GM19035 (cell line): ENCODE measurements at regions not wholly inside any gene's neighbourhood (a gene's known extent, or its start where the extent isn't known, plus 50 kb on each side); places are given as distances from the start of the nearest gene placed in this dataset.
"Not testable (repeated sequence)": the region's sequence is repeated elsewhere in the genome, so short reads cannot be mapped to it uniquely, and the experiment has no call there.

Experiments used
- ATAC-seq: cut with Tn5 transposase; IDR thresholded peaks from one replicate; pipeline ENCODE4 v1.9.1; 2021; ENCODE audit not compliant: unreplicated experiment

DNA sequence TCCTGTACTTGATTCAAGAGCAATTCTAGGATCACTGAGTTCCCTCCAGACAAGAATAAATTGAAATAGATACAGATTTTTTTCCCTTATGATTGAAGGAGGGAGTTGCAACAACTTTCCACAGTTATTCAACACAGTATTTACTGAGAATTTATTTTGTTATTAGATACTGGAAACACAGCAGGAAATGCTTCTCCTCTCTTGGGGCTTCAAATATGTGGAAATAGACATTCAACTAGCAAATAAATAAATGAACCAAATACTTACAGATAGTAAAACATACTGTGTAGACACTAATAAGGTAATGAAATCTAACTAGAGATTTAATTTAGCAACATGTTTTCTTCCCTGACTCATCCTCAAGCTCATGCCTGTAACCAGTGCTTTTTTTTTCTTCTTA, 169.2 kb downstream of the LNPK start:
- ATAC-seq, result no peak

DNA sequence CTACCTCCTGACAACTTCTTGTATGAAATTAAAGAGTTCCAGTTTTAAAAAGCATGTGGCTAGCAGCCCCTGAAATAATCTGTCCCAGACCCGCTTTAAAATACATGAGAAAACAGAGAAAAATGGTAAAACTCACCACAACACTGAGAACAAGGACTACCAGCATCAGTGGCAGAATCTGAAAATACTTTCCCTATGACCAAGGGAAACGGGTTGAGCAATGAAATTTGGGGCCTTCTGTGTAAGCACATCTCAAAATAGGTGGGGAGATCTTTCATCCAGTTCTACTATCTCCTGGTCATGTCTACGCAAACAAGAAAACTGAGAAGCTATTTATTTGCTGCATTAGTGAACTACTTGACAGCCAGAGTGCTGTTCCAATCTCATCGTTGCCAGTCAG, 172.3 kb downstream of the LNPK start:
- no peak for ATAC-seq

DNA sequence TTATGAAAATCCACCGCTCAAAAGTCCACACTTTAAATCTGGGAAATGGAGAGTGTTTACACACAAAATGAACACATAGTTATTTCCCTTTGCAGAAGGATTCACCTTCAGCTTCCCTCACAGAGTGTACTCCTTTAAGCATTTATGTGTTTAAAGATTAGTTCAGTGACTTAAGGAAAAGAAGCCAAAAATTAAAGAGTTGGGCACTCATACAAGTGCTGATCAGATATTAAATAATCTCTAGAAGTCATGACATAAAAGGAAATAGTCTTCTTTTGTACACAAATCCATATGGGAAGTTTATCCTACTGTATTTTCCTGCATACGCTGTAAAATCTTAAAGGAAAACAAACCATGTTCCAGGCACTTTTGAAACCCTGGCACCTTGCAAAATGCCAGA, 174.2 kb downstream of the LNPK start:
- ATAC-seq, result no peak

DNA sequence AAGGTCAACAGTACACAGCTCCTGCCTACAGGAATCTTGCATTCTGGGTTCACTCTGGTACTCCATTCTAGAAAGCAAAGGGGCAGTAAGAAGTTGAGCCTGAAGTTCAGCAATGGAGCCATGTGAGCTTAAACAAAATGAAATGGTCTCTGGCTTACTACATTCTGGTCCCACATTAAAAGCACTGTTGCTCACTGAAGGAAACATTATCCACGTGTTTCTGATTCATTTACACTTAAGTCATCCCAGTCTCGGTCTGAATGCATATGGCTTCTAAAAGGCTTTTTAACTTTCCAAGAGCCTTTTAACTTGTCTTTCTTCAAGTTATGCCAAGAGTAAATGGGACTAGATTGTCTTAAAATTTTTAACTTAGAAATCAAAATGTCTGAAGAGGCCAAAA, 177.8 kb downstream of the LNPK start:
- ATAC-seq, result no peak

DNA sequence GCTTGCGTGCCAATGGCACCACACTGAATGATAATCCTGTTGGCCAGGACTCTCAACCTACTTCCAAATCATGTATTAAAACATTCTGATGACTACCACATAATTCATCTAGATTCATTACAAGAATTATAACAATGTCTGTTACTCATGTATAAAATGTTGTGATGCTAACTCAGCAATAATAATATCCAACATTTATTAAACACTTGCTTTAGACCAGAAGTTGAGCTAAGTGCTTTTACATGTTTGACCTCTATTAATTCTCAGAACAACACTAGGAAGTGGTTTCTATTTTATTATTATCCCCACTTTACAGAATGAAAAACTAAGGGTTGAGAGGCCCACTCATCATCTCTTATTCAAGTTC, 178.4 kb downstream of the LNPK start:
- no peak for ATAC-seq

DNA sequence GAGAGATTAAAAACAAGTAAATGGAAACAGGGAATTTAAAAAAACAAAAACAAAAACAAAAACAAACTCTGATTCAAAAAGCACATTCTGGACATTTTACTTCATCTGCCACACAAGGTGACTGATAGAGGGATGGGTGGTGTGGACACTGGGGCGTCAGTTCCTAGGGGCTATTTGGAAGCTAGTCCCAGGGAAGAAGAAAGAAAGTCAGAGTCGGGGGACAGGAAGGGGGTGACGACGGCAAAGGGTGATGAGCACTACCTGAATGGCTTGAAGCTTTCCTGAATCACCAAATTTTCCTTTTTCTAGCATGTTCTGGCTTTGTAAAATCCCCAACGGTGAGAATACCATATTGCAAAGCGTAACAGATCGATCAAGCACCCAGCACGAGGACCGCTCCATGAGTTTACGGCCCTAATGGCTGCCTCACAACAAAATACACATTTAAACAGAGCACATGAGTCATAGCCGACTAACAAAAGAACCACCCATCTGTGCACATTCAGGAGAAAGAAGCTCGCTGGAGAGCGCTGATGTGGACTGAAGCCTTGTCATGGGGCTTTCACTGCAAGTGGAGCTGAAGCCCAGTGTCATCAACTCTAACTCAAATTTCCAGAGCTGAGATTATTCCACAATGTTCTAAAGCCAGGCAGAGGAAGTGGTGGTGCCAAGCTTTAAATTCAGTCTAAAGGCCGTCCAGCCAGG, 178.9 kb downstream of the LNPK start:
- no peak for ATAC-seq

DNA sequence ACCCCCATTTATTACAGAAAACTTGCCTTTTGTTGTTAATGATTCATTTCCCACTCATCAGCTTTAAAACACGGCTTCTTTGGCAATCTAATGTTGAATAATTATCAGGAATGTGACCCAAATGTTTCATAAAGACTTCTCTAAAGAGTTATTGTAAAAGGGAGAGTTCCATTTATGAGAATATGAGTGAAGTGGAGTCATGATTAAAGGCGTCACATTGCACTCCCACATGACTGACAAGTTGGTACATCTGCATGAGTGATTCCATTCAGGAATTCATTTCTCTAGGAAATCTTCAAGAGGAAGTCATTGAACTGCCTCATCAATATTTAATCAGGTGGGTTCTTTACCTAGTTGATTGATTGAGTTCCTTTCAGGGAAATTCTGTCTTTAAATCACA, 184.8 kb downstream of the LNPK start:
- ATAC-seq, result no peak

DNA sequence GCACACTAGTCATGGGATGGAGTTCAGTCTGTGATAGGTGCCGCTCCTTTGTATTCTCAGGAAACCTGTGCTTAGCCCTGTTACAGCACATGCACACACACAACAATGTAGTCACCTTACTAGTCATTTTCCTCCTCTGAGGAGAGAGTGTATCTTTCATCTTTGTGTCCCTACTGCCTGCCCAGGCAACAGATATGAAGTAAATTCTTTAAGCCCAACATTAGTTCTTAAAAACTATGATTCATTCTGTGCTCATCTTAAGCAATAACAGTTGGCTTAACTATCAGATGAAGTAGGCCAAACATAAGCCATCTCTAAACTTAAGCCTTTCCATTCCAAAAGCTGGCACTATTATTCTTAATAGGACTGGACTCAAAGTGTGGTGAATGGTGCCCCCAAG, 186.5 kb downstream of the LNPK start:
- ATAC-seq, result no peak

DNA sequence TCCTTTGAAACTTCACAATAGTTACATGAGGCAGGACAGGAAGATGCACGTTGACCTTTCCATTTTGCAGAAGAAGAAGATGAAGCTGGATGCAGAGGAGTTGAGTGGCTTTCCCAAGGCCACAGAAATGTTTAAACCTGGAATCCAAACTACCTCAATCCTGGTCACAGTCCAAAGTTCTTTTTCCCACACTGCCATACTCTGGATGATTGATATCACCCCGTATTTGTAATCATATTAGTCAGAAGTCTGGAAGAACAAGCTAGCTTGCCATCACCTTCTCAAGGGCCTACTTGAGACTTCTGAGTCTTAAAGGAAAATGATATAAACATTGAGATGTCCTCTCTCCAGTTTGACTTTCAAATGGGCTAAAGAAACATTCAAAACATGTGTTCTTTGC, 190.1 kb downstream of the LNPK start:
- no peak for ATAC-seq

DNA sequence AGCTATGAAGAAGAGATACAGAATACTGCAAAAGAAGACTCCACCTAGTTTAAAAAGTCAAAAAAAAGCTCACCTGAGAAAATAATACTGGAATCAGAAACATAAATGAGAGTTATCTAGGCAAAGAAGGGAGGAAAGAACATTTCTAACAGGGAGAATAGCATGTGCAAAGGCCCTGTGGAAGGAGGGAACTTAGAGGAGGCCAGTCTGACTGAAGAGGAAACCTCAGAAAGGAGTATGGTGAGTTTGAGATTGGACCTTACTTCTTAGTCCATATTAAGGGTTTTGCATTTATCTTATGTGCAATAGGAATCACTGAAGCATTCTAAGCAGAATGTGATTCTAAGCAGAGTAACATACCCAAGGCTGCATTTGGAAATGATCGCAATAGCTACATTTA, 193.2 kb downstream of the LNPK start:
- ATAC-seq, result no peak

DNA sequence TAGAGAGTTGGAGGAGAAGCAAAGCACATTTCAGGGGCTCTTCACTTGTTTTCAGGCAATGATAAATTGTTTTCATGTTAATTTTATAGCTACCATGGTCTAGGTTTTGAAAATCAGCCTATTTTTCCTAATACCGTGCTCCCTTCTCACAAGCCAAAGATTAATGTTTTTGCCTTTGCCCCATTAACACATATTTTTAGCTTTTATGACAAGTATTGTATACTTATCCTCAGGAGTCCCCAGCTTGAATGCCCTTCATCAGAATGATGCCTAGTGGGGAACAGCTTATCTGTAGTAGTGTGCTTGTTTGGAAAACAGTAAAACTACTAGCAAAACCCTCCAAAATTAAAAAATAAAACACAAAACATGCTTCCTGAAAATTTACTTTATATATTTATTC, 194.0 kb downstream of the LNPK start:
- no peak for ATAC-seq

DNA sequence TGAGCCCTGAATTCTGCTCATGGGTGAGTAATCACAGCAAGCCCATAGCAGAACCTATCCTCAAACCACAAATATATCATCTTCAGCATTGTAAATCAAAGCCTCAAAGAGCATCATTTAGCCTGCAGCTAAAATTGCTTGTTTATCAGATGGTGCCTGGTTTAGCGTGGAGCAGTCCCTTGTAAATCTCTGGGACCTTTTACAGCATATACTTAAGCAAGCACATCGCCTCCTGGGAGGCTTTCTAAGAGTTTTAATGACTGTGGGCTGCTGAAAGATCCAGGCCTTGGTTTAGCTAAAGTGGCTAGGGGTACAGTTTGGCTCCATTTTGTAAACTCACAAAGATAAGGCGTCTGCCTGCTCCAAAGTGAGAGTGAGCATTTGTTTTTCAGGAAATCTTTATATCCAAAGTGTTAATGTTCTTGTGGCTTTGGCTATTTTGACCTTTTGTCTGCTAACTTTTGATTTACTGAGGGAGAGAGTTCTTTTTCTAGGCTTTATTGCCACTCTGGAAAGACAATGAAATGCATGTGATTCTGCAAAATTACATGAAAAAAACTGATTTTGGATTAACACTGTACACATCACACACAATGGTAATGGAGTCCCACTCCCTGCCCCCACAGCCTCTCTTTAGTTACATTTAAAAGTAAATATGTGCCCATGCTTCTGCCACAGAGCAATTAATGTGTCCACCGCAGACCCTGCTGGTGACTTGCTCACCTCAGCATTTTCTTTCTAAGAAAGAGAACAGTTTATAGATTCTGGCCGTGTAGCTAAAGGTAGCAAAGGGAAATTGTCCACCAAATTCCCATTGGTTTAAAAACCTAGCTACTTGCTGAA, 194.8 kb downstream of the LNPK start:
- no peak for ATAC-seq

DNA sequence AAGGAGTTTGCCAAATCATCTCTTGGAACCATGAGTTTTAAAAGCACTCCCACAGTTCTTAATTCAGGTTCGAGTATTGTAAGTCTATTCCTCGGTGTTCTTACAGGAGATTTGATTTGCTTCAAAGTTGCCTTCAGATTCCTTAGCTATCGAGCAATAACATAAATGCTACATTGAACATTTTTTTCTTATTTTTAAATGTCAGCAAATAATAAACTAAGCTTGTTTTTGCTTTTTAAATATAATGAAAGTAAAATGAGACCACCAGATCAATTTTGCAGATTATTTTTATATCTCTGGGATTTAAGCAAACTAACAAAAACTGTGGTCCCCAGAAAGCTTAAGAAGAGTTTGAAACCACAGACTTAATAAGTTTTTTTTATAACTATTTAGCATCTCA, 195.5 kb downstream of the LNPK start:
- ATAC-seq, result no peak

DNA sequence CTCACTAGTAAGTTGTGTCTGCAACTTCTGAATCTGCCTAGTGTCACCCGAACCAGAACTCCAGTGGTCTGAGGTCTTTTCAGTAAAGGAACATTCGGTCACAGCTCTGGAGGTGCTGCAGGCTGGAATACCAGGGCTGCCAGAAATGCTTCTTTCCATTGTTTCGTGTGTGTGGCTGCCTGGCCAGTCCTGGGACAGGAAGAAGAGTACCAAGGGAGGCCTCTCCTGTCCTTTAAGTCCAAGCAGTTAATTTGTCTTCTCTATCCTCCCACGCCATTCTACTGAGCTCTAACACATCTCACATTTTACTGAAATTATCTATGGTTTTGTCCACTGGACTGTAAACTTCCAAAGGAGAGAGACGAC, 196.0 kb downstream of the LNPK start:
- no peak for ATAC-seq

DNA sequence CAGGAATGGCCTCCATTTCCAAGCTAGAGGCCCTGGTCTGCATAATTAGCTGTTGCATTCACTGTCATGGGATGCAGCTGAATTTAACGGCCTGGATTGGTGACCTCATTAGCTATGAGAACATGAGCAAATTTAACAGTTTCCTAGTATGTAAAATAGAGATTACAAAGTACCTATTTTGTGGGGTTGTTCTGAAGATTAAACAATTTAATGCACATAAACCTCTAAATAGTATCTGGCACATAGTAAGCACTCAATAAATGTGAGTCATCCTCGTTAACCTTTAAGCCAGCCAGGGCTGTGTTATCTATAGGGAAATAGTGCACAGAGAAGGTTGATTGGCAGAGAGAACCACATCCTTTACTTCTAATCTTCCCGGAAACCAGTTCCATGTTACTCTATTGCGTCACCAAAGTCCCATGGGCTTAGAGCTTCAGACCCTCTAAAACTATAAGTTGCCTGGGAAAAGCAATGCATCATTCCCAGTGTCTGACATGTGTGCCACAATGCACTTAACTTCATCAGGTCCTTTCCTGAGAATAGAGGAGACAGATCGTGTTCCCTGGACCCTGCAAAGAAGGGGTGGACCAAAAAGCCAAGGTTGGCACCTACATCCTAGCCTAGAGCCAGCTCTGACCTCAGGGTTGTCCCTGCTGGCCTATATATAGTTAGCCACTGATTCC, 196.5 kb downstream of the LNPK start:
- no peak for ATAC-seq

DNA sequence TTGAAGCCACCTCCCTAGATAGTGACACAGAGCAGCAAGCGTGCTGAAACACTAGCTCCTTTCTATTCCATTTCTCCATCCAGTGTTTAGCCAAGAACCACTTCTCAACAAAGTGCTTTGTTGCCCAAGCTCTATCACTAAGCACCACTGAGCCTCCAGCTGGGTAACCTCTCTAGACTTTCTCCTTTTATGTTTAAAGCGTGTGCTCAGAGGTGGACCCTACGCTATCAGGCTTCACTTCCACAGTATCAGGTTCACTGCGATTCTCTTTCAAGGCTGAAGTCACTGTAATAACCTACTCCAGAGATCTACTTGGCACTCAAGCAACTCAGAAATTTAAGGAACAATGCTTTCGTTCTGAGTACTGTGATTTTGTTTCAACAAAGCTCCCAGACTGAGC, 197.9 kb downstream of the LNPK start:
- no peak for ATAC-seq

DNA sequence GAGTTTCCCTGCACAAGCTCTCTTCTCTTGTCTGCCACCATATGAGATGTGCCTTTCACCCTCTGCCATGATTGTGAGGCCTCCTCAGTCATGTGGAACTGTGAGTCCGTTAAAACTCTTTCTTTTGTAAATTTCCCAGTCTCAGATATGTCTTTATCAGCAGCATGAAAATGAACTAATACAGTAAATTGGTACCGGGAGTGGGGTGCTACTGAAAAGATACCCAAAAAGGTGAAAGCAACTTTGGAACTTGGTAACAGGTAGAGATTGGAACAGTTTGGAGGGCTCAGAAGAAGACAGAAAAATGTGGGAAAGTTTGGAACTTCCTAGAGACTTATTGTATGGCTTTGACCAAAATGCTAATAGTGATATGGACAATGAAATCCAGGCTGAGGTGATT, 205.6 kb downstream of the LNPK start:
- ATAC-seq, result not testable (repeated sequence)

DNA sequence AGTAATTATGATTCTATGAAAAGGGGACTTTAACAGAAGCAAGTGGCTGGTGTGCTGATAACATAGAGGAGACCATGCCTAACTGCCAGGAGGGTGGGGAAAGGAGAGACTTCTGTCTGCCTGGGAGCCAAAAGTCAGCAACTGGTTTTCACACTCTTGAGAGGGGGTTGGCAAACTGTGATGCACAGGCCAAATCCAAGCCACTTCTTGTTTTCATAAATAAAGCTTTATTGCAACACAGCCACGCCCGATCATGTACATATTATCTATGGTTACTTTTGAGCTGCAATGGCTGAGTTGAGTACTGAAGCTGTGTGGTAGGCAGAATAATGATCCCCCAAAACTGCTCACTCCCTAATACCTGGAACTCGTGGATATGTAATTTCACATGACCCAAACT, 208.4 kb downstream of the LNPK start:
- no peak for ATAC-seq

DNA sequence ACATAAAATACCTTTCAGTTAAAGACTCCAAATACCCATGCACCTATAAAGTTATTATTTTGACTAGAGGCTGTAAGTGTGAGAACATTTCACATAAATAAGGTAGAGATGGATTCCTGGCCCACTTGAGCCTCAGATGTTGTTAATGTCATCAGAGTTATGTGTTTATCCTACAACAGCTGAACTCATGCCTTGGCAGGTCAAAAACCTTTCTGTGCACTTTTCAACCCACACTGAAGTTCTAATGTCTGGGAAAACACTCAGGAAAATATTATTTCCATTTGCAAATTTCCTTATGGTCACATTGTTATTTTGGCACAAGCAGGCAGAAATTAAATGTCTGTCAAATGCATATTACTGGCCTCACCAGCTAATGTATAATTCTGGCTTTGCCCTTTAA, 209.2 kb downstream of the LNPK start:
- no peak for ATAC-seq

DNA sequence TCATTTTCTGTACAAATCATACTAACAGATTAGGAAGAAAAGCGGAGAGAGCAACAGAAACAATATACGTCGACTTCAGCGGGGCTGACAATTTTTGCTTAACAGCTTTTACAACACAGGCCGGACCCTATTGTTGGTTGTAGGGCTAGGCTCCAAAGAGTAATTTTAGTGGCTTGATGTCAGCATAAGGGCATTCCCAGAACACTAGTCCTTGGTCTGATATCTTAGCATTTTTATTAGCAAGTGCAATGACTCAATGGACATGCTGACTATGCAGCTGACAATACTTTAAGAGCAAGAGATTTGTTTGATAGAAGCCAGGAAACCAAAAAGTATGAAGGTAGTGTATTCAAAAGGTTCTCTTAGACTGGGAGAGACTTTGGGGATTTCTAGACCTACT, 209.9 kb downstream of the LNPK start:
- ATAC-seq, result no peak

DNA sequence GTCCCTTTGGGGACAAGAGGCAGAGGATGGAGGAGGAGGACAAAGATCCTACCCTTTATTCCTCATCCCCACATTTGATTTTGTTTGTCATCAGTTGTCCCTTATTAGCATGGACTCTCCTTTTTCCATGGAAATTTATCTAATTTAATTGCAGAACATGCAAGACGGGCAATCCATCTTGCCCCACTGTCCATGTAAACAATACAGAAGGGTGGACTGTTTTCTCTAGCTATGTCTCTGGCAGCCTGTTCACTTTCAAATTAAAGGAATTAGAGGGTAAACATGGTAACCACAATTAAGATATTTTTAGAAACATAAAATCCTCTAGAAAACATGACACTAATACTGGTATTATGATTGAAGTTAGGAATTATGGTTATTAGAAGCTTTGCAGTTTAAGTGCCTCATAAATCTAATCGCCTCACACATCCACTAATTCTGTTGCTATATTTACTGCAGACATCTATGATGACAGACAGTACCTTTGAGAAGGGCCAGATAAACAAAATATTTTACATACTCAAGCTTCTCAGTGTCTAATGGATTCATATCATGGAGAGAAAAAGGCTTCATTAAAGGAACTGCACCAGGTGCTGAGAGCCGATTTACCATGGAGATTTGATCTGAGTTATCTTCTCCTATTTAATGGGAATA, 215.5 kb downstream of the LNPK start:
- ATAC-seq, result no peak

DNA sequence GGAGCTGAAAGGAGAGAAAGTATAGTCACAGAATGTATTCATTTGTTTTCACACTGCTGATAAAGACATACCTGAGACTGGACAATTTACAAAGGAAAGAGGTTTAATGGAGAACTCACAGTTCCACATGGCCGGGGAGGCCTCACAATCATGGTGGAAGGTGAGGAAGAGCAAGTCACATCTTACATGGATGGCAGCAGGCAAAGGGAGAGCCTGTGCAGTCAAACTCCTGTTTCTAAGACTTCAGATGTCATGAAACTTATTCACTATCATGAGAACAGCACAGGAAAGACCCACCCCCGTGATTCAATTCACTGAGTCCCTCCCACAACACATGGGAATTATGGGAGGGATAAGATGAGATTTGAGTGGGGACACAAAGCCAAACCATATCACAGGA, 224.7 kb downstream of the LNPK start:
- ATAC-seq, result not testable (repeated sequence)
